HepG2 (cell line): ENCODE measurements at regions not wholly inside any gene's neighbourhood (a gene's known extent, or its start where the extent isn't known, plus 50 kb on each side); places are given as distances from the start of the nearest gene placed in this dataset.

Source experiments
- ATAC-seq: fragments of 200-7000 bp; cut with Tn5 transposase; 3 replicates; pipeline ENCODE4 v1.9.1; 2020; ENCODE audit warnings: mild to moderate bottlenecking, moderate library complexity
- BruUV-seq: library from RNA; stranded (reverse); fragments of 400-500 nt; replicated peaks from 2 replicates; lab custom pipeline; 2021; lab: Mats Ljungman, UMichigan
- CTCF ChIA-PET: fragments of 300-600 bp; formaldehyde crosslinking; extraction: SDS; loops from one replicate; lab custom pipeline; 2021; ENCODE audit warnings: low total read pairs, inconsistent platforms, low intra/inter-chr PET ratio; lab: Yijun Ruan, JAX
- POLR2A ChIA-PET: fragments of 350-600 bp; sonication (Branson Sonifier 250); formaldehyde crosslinking; loops from one replicate; lab custom pipeline; 2020; ENCODE audit warnings: antibody characterized with exemption, inconsistent platforms; lab: Yijun Ruan, JAX
- DNase-seq: peaks from one replicate; pipeline ENCODE4 v3.0.0-alpha.2; 2015; ENCODE audit warnings: low spot score
- FAIRE-seq: peaks from 3 replicates; lab custom pipeline; 2011; peaks lifted over from hg19 to GRCh38; lab: Jason Lieb, UNC
- H2AFZ ChIP-seq: one replicate; pipeline ENCODE4 v1.6.1; 2011; ENCODE audit warnings: low read length, inconsistent platforms
- H3K27ac ChIP-seq: fragments of 300-600 bp; 3 replicates; pipeline ENCODE4 v1.8.0; 2011; ENCODE audit warnings: mixed run types, mild to moderate bottlenecking, mixed read lengths, low read length, inconsistent platforms; ENCODE audit not compliant: insufficient read depth; ENCODE audit errors: extremely low read length
- H3K27me3 ChIP-seq, 2 experiments: fragments of 200-600 bp in 1 of 2; 2 replicates in 1 of 2; 3 replicates in 1 of 2; pipeline versions ENCODE4 v1.6.0 to v1.8.0; 2011; ENCODE audit warnings: low read length in 2 of 2, mild to moderate bottlenecking in 2 of 2, moderate library complexity in 2 of 2, inconsistent platforms in 1 of 2; ENCODE audit not compliant: insufficient read depth in 2 of 2, control insufficient read depth in 1 of 2
- H3K36me3 ChIP-seq, 2 experiments: fragments of 200-600 bp in 1 of 2; replicated peaks in 1 of 2; 2 replicates in 1 of 2; 3 replicates in 1 of 2; pipeline versions ENCODE4 v1.5.1 to v1.8.0; 2011; ENCODE audit warnings: low read length in 2 of 2, inconsistent platforms in 1 of 2; ENCODE audit not compliant: insufficient read depth in 2 of 2, control insufficient read depth in 1 of 2
- H3K4me1 ChIP-seq: 2 replicates; pipeline ENCODE4 v1.5.1; 2012; ENCODE audit warnings: low read length, inconsistent platforms; ENCODE audit not compliant: insufficient read depth
- H3K4me2 ChIP-seq: 2 replicates; pipeline ENCODE4 v1.6.0; 2011; ENCODE audit warnings: low read depth, low read length, inconsistent platforms
- H3K4me3 ChIP-seq, 3 experiments: fragments of 200-600 bp in 1 of 3; sonication (generic), shearing (Covaris generic) in 1 of 3; replicated peaks in 1 of 3; 2 replicates each; pipeline ENCODE4 v1.5.1; 2011 to 2016; ENCODE audit warnings: low read length in 3 of 3, inconsistent platforms in 2 of 3, low read depth in 2 of 3, mild to moderate bottlenecking in 2 of 3, control low read depth in 1 of 3, mixed read lengths in 1 of 3; ENCODE audit not compliant: insufficient read depth in 1 of 3
- H3K79me2 ChIP-seq: one replicate; pipeline ENCODE4 v1.6.1; 2011; ENCODE audit warnings: low read length, inconsistent platforms; ENCODE audit not compliant: insufficient read depth
- H3K9ac ChIP-seq: 2 replicates; pipeline ENCODE4 v1.6.0; 2011; ENCODE audit warnings: mild to moderate bottlenecking, low read depth, low read length, inconsistent platforms; ENCODE audit not compliant: insufficient read depth
- H3K9me3 ChIP-seq: 2 replicates; pipeline ENCODE4 v1.5.1; 2012; ENCODE audit warnings: mild to moderate bottlenecking, low read length
- H4K20me1 ChIP-seq: 2 replicates; pipeline ENCODE4 v1.6.0; 2011; ENCODE audit warnings: inconsistent platforms, mild to moderate bottlenecking, low read length, moderate library complexity; ENCODE audit not compliant: insufficient read depth
- BHLHE40 ChIP-seq: IDR thresholded peaks from 2 replicates; pipeline ENCODE4 v1.6.1; 2011; ENCODE audit warnings: low read length, improper control_type of control experiment
- MTA3 ChIP-seq: sonication (generic); formaldehyde crosslinking; IDR thresholded peaks from 2 replicates; pipeline ENCODE4 v1.4.0; 2020; ENCODE audit warnings: missing genetic modification reagents
- NPAS2 ChIP-seq: sonication (generic); formaldehyde crosslinking; IDR thresholded peaks from 2 replicates; pipeline ENCODE4 v1.8.0; 2022; ENCODE audit warnings: mild to moderate bottlenecking, missing genetic modification reagents, borderline replicate concordance
- NR3C1 ChIP-seq: sonication (generic); formaldehyde crosslinking; IDR thresholded peaks from 2 replicates; pipeline ENCODE4 v1.4.0; 2020; ENCODE audit warnings: missing genetic modification reagents
- RNF2 ChIP-seq: fragments of 450-650 bp; conservative IDR thresholded peaks from 2 replicates; pipeline ENCODE4 v1.6.1; 2016; ENCODE audit warnings: low read depth
- SMAD9 ChIP-seq: sonication (generic); formaldehyde crosslinking; IDR thresholded peaks from 2 replicates; pipeline ENCODE4 v1.5.1; 2020; ENCODE audit warnings: mild to moderate bottlenecking, missing genetic modification reagents
- ZBTB3 ChIP-seq: sonication (generic); formaldehyde crosslinking; IDR thresholded peaks from 2 replicates; pipeline ENCODE4 v1.4.0; 2020; ENCODE audit warnings: low read depth, mild to moderate bottlenecking, moderate library complexity, missing genetic modification reagents, borderline replicate concordance
- ZNF30 ChIP-seq: sonication (generic); formaldehyde crosslinking; IDR thresholded peaks from 2 replicates; pipeline ENCODE4 v1.5.0; 2020; ENCODE audit warnings: mild to moderate bottlenecking, missing genetic modification reagents
- ZNF772 ChIP-seq: sonication (generic); formaldehyde crosslinking; IDR thresholded peaks from 2 replicates; pipeline ENCODE4 v1.5.0; 2020; ENCODE audit warnings: mild to moderate bottlenecking, missing genetic modification reagents
- WGBS: methylation state at CpG from one replicate; pipeline ENCODE4 v1.1.6; 2017; ENCODE audit warnings: low lambda C conversion rate; 5-methylcytosine and 5-hydroxymethylcytosine counted together
- in situ Hi-C: cut with HindIII; loops from 2 replicates; pipeline ENCODE4 v1.10.0; 2017; ENCODE audit warnings: low pct_unique_long_range_greater_than_20kb; ENCODE audit not compliant: extremely low pct_ligation_motif_present
- intact Hi-C: fragments of 100-400 bp; cut with micrococcal nuclease; formaldehyde crosslinking; loops from one replicate; pipeline ENCODE4 v1.10.0; 2022; ENCODE audit not compliant: unreplicated experiment
- TF ChIP-seq, protein P1 (sequence below): sonication (generic); formaldehyde crosslinking; IDR thresholded peaks from 2 replicates; pipeline ENCODE4 v1.8.1; 2023; ENCODE audit warnings: missing genetic modification reagents, mild to moderate bottlenecking, borderline replicate concordance
- TF ChIP-seq, protein P2 (sequence below): sonication (generic); formaldehyde crosslinking; IDR thresholded peaks from 2 replicates; pipeline ENCODE4 v1.4.0; 2020; ENCODE audit warnings: missing genetic modification reagents
- TF ChIP-seq, protein P3 (sequence below): sonication (generic); formaldehyde crosslinking; IDR thresholded peaks from 2 replicates; pipeline ENCODE4 v1.8.0; 2022; ENCODE audit warnings: missing genetic modification reagents, mild to moderate bottlenecking, inconsistent platforms, borderline replicate concordance
- TF ChIP-seq, protein P4 (sequence below): IDR thresholded peaks from 2 replicates; pipeline ENCODE4 v1.6.1; 2016; ENCODE audit warnings: missing compliant biosample characterization, missing genetic modification reagents, borderline replicate concordance
- TF ChIP-seq, protein P5 (sequence below): IDR thresholded peaks from 2 replicates; pipeline ENCODE4 v1.6.1; 2016
- TF ChIP-seq, protein P6 (sequence below): sonication (generic); formaldehyde crosslinking; IDR thresholded peaks from 2 replicates; pipeline ENCODE4 v1.5.0; 2020; ENCODE audit warnings: missing genetic modification reagents

DNA sequence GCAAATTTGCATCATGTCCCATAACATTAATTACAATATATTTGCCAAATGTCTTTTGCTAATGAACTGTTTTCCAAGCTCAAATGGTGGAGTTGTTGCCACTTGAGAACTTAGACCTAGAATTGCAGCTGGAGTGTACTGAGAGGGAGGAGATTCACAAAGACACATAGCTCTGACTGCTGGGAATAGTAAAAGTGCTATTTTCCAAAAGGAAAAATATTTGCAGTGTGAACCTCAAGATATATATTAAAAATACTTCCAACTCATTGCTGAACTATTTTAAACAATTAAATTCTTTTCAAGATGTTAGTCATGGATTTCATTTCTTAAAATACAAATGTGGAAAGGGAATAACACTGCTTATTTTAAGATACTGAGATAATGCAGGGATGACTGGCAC, 666.8 kb upstream of the ARPP21 start (continued):
- TF ChIP-seq, protein P1, sequence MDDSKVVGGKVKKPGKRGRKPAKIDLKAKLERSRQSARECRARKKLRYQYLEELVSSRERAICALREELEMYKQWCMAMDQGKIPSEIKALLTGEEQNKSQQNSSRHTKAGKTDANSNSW (CRISPR knock-in tag): no peak
- TF ChIP-seq NPAS2 (CRISPR knock-in tag) (no peak), RNF2 (no peak)

DNA sequence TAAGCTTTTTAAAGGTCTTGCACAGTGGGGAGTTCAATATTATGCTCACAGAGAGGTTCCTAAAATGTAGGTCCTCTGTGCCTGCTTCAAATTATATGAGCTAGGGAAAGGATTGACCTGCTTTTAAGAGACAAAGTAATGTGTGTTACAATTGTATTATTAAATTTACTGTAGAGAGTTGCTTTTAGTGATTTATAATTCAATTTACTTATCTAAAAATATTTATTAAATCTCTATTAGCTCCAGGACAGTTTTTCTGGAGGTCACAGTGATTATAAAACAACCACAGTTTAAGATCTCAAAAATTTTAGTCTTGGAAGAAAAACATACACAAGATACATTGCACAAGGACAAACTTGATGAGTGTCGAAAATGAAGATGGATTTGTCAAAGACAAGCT, 665.7 kb upstream of the ARPP21 start:
- Histone ChIP-seq H3K4me3 (no peak overlapping the region), H3K4me2 (no peak overlapping the region), H3K79me2 (no peaks in the 10 kb centered on the region), H4K20me1 (no peaks in the 10 kb centered on the region), H3K36me3 (no peaks in the 10 kb centered on the region), H3K9ac (no peak overlapping the region), H2AFZ (no peak overlapping the region), H3K9me3 (peaks cover 44% of the 10 kb centered on the region), H3K4me1 (no peaks in the 10 kb centered on the region)
- DNase-seq: no peak
- POLR2A ChIA-PET: no interaction called here
- no peak for ATAC-seq
- no peak for FAIRE-seq
- in situ Hi-C loops: no loop called here
- intact Hi-C loops: no loop called here
- no TSS peak for BruUV-seq
- 3% methylated on average over 1 of the region's 1 CpG for WGBS
- CTCF ChIA-PET: no interaction called here
- no peak for TF ChIP-seq MTA3 (CRISPR knock-in tag)
- TF ChIP-seq ZBTB3 (CRISPR knock-in tag): no peak
- TF ChIP-seq, protein P2, sequence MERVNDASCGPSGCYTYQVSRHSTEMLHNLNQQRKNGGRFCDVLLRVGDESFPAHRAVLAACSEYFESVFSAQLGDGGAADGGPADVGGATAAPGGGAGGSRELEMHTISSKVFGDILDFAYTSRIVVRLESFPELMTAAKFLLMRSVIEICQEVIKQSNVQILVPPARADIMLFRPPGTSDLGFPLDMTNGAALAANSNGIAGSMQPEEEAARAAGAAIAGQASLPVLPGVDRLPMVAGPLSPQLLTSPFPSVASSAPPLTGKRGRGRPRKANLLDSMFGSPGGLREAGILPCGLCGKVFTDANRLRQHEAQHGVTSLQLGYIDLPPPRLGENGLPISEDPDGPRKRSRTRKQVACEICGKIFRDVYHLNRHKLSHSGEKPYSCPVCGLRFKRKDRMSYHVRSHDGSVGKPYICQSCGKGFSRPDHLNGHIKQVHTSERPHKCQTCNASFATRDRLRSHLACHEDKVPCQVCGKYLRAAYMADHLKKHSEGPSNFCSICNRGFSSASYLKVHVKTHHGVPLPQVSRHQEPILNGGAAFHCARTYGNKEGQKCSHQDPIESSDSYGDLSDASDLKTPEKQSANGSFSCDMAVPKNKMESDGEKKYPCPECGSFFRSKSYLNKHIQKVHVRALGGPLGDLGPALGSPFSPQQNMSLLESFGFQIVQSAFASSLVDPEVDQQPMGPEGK (CRISPR knock-in tag): no peak
- TF ChIP-seq, protein P3, sequence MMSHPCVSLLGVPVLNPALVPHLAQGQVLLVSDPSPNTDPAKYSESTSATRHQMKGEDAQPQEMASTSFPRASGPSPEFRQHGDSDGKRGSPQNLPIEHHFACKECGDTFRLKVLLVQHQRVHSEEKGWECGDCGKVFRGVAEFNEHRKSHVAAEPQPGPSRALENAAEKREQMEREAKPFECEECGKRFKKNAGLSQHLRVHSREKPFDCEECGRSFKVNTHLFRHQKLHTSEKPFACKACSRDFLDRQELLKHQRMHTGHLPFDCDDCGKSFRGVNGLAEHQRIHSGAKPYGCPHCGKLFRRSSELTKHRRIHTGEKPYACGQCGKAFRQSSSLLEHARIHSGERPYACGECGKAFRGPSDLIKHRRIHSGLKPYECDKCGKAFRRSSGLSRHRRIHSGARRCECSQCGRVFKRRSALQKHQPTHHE (CRISPR knock-in tag): no peak
- TF ChIP-seq, protein P4, sequence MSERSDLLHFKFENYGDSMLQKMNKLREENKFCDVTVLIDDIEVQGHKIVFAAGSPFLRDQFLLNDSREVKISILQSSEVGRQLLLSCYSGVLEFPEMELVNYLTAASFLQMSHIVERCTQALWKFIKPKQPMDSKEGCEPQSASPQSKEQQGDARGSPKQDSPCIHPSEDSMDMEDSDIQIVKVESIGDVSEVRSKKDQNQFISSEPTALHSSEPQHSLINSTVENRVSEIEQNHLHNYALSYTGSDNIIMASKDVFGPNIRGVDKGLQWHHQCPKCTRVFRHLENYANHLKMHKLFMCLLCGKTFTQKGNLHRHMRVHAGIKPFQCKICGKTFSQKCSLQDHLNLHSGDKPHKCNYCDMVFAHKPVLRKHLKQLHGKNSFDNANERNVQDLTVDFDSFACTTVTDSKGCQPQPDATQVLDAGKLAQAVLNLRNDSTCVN (CRISPR knock-in tag): no peak
- TF ChIP-seq NR3C1: no peak
- no peak for TF ChIP-seq ZNF772 (CRISPR knock-in tag)
- TF ChIP-seq, protein P5, sequence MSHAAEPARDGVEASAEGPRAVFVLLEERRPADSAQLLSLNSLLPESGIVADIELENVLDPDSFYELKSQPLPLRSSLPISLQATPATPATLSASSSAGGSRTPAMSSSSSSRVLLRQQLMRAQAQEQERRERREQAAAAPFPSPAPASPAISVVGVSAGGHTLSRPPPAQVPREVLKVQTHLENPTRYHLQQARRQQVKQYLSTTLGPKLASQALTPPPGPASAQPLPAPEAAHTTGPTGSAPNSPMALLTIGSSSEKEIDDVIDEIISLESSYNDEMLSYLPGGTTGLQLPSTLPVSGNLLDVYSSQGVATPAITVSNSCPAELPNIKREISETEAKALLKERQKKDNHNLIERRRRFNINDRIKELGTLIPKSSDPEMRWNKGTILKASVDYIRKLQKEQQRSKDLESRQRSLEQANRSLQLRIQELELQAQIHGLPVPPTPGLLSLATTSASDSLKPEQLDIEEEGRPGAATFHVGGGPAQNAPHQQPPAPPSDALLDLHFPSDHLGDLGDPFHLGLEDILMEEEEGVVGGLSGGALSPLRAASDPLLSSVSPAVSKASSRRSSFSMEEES (CRISPR knock-in tag): no peak
- TF ChIP-seq, protein P6, sequence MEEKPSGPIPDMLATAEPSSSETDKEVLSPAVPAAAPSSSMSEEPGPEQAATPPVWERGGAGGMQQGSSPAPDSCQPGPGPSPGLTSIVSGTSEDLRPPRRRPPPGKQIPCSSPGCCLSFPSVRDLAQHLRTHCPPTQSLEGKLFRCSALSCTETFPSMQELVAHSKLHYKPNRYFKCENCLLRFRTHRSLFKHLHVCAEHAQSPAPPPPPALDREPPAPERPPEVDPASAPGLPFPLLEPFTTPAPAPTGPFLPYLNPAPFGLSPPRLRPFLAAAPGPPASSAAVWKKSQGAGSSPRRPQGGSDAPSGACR (CRISPR knock-in tag): no peak
- TF ChIP-seq ZNF30: no peak
- no peak for TF ChIP-seq BHLHE40
- no peak for TF ChIP-seq SMAD9 (CRISPR knock-in tag)
- TF ChIP-seq, all 625 proteins: peak for 0
- no peaks in the 10 kb centered on the region for H3K27me3 ChIP-seq
- H3K27ac ChIP-seq: no peak overlapping the region
